ENCODE measurements at regions not wholly inside any gene's neighbourhood (a gene's known extent, or its start where the extent isn't known, plus 50 kb on each side); places are given as distances from the start of the nearest gene placed in this dataset.
A peak's percentile ranks its signal among the peaks of the same experiment; 100 is the strongest.

DNA sequence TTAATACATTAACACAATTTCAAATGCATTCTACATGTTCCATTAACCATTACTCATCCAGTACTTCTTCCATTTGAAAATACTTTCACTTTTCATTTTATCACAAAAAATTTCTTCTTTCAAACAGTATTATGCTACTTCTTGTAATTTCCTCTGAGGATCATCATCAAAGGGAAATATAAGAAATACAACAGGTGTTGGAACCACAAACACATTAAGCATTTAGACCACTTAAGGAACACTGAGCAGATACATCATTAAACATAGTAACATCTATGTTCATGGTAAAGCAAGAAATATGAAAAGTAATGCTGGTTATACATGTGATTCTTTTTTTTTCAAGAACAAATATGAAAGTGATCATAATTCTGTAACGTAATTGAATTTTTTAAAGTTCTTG, 2207.0 kb downstream of the ARAP2 start:
- 95% methylated on average over 1 of the region's 1 CpG for WGBS (ENCODE audit: low lambda C conversion rate, missing lambda C conversion rate)
- Histone ChIP-seq H3K27ac (no peak overlapping the region), H3K36me3 (replicated peaks; ENCODE audit: insufficient read depth, low read depth) (no peaks in the 10 kb centered on the region), H4K20me1 (ENCODE audit: insufficient read depth, poor library complexity, severe bottlenecking) (no peaks in the 10 kb centered on the region), H3K79me2 (no peaks in the 10 kb centered on the region), H3K9me3 (ENCODE audit: low read depth) (no peaks in the 10 kb centered on the region), H3K4me3 (no peak overlapping the region), H2AFZ (no peak overlapping the region), H3K4me2 (no peak overlapping the region), H3K27me3 (no peaks in the 10 kb centered on the region), H3K9me2 (replicated peaks; ENCODE audit: insufficient read depth) (no peaks in the 10 kb centered on the region), H3K4me1 (ENCODE audit: insufficient read depth) (no peaks in the 10 kb centered on the region)
- TF ChIP-seq EZH2phosphoT487 (IDR thresholded peaks at IDR 0.05; ENCODE audit: low read depth, severe bottlenecking, unreplicated experiment) (no peak), EZH2 (IDR thresholded peaks at IDR 0.05; ENCODE audit: borderline replicate concordance) (no peak)
- TF ChIP-seq, protein P1, sequence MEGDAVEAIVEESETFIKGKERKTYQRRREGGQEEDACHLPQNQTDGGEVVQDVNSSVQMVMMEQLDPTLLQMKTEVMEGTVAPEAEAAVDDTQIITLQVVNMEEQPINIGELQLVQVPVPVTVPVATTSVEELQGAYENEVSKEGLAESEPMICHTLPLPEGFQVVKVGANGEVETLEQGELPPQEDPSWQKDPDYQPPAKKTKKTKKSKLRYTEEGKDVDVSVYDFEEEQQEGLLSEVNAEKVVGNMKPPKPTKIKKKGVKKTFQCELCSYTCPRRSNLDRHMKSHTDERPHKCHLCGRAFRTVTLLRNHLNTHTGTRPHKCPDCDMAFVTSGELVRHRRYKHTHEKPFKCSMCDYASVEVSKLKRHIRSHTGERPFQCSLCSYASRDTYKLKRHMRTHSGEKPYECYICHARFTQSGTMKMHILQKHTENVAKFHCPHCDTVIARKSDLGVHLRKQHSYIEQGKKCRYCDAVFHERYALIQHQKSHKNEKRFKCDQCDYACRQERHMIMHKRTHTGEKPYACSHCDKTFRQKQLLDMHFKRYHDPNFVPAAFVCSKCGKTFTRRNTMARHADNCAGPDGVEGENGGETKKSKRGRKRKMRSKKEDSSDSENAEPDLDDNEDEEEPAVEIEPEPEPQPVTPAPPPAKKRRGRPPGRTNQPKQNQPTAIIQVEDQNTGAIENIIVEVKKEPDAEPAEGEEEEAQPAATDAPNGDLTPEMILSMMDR (IDR thresholded peaks at IDR 0.05; ENCODE audit: poor library complexity) = no peak
- DNase-seq (ENCODE audit: low spot score) = no peak

DNA sequence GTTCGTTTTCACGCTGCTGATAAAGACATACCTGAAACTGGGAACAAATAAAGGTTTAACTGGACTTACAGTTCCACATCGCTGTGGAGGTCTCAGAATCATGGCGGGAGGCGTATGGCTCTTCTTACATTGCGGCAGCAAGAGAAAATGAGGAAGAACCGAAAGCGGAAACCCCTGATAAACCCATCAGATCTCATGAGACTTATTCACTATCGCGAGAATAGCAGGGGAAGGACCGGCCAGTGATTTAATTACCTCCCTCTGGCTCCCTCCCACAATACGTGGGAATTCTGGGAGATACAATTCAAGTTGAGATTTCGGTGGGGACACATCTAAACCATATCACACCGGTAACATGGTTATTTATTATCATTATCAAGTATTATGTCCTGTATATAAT, 2204.5 kb downstream of the ARAP2 start:
- Histone ChIP-seq H4K20me1 (ENCODE audit: insufficient read depth, poor library complexity, severe bottlenecking) (no peaks in the 10 kb centered on the region), H3K4me1 (ENCODE audit: insufficient read depth) (no peaks in the 10 kb centered on the region), H3K9me3 (ENCODE audit: low read depth) (no peaks in the 10 kb centered on the region), H3K9me2 (replicated peaks; ENCODE audit: insufficient read depth) (no peaks in the 10 kb centered on the region), H3K79me2 (no peaks in the 10 kb centered on the region), H3K27ac (no peak overlapping the region), H3K27me3 (no peaks in the 10 kb centered on the region), H2AFZ (no peak overlapping the region), H3K4me3 (no peak overlapping the region), H3K36me3 (replicated peaks; ENCODE audit: insufficient read depth, low read depth) (no peaks in the 10 kb centered on the region), H3K4me2 (no peak overlapping the region)
- DNase-seq (ENCODE audit: low spot score) = no peak
- TF ChIP-seq, protein P1 (IDR thresholded peaks at IDR 0.05; ENCODE audit: poor library complexity) = no peak
- TF ChIP-seq EZH2 (IDR thresholded peaks at IDR 0.05; ENCODE audit: borderline replicate concordance) = no peak
- no peak for TF ChIP-seq EZH2phosphoT487 (IDR thresholded peaks at IDR 0.05; ENCODE audit: low read depth, severe bottlenecking, unreplicated experiment)
- 95% methylated on average over 14 of the region's 14 CpGs for WGBS (ENCODE audit: low lambda C conversion rate, missing lambda C conversion rate)

DNA sequence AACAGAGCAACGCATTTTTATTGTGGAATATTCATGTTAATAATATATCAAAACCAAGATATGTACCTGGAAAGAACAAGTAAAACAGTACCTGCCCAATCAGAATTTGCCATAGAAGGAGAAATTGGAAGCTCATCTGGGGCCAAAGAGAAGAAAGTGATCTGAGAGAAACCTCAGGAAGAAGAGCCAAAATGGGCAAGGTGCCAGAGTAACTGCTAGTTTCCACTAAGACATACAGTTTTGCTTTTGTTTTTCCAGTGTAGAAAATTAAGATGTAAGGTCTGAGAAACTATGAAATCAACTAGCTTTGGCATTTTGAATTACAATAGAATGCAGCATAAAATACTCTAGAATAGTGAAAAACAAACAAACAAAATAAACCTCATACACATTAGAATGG, 2201.2 kb downstream of the ARAP2 start:
- Histone ChIP-seq H2AFZ (no peak overlapping the region), H4K20me1 (ENCODE audit: insufficient read depth, poor library complexity, severe bottlenecking) (no peaks in the 10 kb centered on the region), H3K9me3 (ENCODE audit: low read depth) (no peaks in the 10 kb centered on the region), H3K9me2 (replicated peaks; ENCODE audit: insufficient read depth) (no peaks in the 10 kb centered on the region), H3K4me3 (no peak overlapping the region), H3K4me2 (no peak overlapping the region), H3K27ac (no peak overlapping the region), H3K79me2 (no peaks in the 10 kb centered on the region), H3K4me1 (ENCODE audit: insufficient read depth) (no peaks in the 10 kb centered on the region), H3K36me3 (replicated peaks; ENCODE audit: insufficient read depth, low read depth) (no peaks in the 10 kb centered on the region), H3K27me3 (no peaks in the 10 kb centered on the region)
- WGBS (ENCODE audit: low lambda C conversion rate, missing lambda C conversion rate) = 92% methylated on average over 1 of the region's 1 CpG
- peak; percentile 19 for DNase-seq (ENCODE audit: low spot score)
- TF ChIP-seq, protein P1 (IDR thresholded peaks at IDR 0.05; ENCODE audit: poor library complexity) = no peak
- TF ChIP-seq EZH2 (IDR thresholded peaks at IDR 0.05; ENCODE audit: borderline replicate concordance) (no peak), EZH2phosphoT487 (IDR thresholded peaks at IDR 0.05; ENCODE audit: low read depth, severe bottlenecking, unreplicated experiment) (no peak)

DNA sequence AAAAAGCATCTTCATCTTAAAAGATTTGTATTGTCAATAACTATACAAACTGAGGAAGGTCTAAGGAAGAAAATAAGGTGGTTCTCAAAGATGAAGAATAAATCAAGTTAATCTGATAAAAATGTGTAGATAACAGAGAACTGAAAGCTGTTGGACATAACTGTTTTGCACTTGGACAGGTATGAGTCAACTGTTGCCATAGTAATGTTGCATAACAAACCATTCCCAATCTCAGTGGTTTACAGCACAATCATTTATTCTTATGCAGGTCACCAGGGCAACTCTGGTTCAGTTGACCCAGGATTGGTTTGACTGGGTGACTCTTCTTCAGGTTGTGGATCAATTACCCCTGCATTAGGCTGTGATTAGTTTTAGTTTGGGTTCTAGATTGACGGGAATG, 2197.7 kb downstream of the ARAP2 start:
- Histone ChIP-seq H3K79me2 (no peaks in the 10 kb centered on the region), H3K4me1 (ENCODE audit: insufficient read depth) (no peaks in the 10 kb centered on the region), H3K9me2 (replicated peaks; ENCODE audit: insufficient read depth) (no peaks in the 10 kb centered on the region), H3K4me2 (no peak overlapping the region), H4K20me1 (ENCODE audit: insufficient read depth, poor library complexity, severe bottlenecking) (no peaks in the 10 kb centered on the region), H3K4me3 (no peak overlapping the region), H2AFZ (no peak overlapping the region), H3K27ac (no peak overlapping the region), H3K36me3 (replicated peaks; ENCODE audit: insufficient read depth, low read depth) (no peaks in the 10 kb centered on the region), H3K9me3 (ENCODE audit: low read depth) (no peaks in the 10 kb centered on the region), H3K27me3 (no peaks in the 10 kb centered on the region)
- peak; percentile 13 for DNase-seq (ENCODE audit: low spot score)
- WGBS (ENCODE audit: low lambda C conversion rate, missing lambda C conversion rate) = 100% methylated on average over 1 of the region's 1 CpG
- TF ChIP-seq, protein P1 (IDR thresholded peaks at IDR 0.05; ENCODE audit: poor library complexity) = no peak
- TF ChIP-seq EZH2phosphoT487 (IDR thresholded peaks at IDR 0.05; ENCODE audit: low read depth, severe bottlenecking, unreplicated experiment) (no peak), EZH2 (IDR thresholded peaks at IDR 0.05; ENCODE audit: borderline replicate concordance) (no peak)
